Upper lobe of left lung (tissue), 4 donors: ENCODE measurements at regions not wholly inside any gene's neighbourhood (a gene's known extent, or its start where the extent isn't known, plus 50 kb on each side); places are given as distances from the start of the nearest gene placed in this dataset.

Experiments
- CTCF ChIP-seq, 6 experiments: fragments of 450-650 bp in 4 of 6; fragments of 200-600 bp in 2 of 6; sonication (generic) in 2 of 6; IDR thresholded peaks; one replicate each; pipeline ENCODE4 v1.5.1; 2016 to 2019; ENCODE audit warnings: antibody characterized with exemption in 6 of 6
- POLR2A ChIP-seq, 4 donors: fragments of 450-650 bp; IDR thresholded peaks; one replicate each; pipeline ENCODE4 v1.5.1; 2016 to 2017; ENCODE audit warnings: antibody characterized with exemption in 4 of 4, mild to moderate bottlenecking in 2 of 4

- TF ChIP-seq CTCF (IDR thresholded peaks at IDR 0.05) (no peak), POLR2A (IDR thresholded peaks at IDR 0.05) (no peak)
Measured at GRCh38 chrX:9282325-9282724, 182.5 kb upstream of the TBL1X start.
